ENCODE measurements at regions not wholly inside any gene's neighbourhood (a gene's known extent, or its start where the extent isn't known, plus 50 kb on each side); places are given as distances from the start of the nearest gene placed in this dataset.

GRCh38 chr12:92437452-92437851 lies 265.3 kb upstream of the PLEKHG7 start:
- ATAC-seq, result no peak
- TF ChIP-seq POU6F1 (CRISPR knock-in tag; IDR thresholded peaks at IDR 0.05; ENCODE audit: borderline replicate concordance, low read depth), result no peak
- TF ChIP-seq ESRRG (CRISPR knock-in tag; IDR thresholded peaks at IDR 0.05), result no peak
- no peak for TF ChIP-seq GLIS3 (CRISPR knock-in tag; IDR thresholded peaks at IDR 0.05)
- TF ChIP-seq ZNF70 (CRISPR knock-in tag; IDR thresholded peaks at IDR 0.05), result no peak
- no peak for TF ChIP-seq SNAI2 (CRISPR knock-in tag; IDR thresholded peaks at IDR 0.05)
- TF ChIP-seq ZNF8 (CRISPR knock-in tag; IDR thresholded peaks at IDR 0.05), result no peak
- no peak for TF ChIP-seq ZFP3 (CRISPR knock-in tag; IDR thresholded peaks at IDR 0.05)
- TF ChIP-seq OSR1 (CRISPR knock-in tag; IDR thresholded peaks at IDR 0.05), result no peak
- no peak for TF ChIP-seq ZNF565 (CRISPR knock-in tag; conservative IDR thresholded peaks at IDR 0.05; ENCODE audit: low read depth)
- TF ChIP-seq PPARA (CRISPR knock-in tag; IDR thresholded peaks at IDR 0.05; ENCODE audit: borderline replicate concordance), result no peak
- TF ChIP-seq TOX (CRISPR knock-in tag; IDR thresholded peaks at IDR 0.05; ENCODE audit: borderline replicate concordance), result no peak
- TF ChIP-seq ARNTL (CRISPR knock-in tag; IDR thresholded peaks at IDR 0.05; ENCODE audit: borderline replicate concordance, low read depth), result no peak
- no peak for TF ChIP-seq PATZ1 (CRISPR knock-in tag; IDR thresholded peaks at IDR 0.05; ENCODE audit: borderline replicate concordance)
- no peak for TF ChIP-seq CREB5 (CRISPR knock-in tag; IDR thresholded peaks at IDR 0.05; ENCODE audit: low read depth)
- TF ChIP-seq ZFP30 (CRISPR knock-in tag; IDR thresholded peaks at IDR 0.05), result no peak
- no peak for TF ChIP-seq RARB (CRISPR knock-in tag; IDR thresholded peaks at IDR 0.05)

- no peak for ATAC-seq
- TF ChIP-seq ZFP30 (CRISPR knock-in tag; IDR thresholded peaks at IDR 0.05), result no peak
- no peak for TF ChIP-seq ZNF8 (CRISPR knock-in tag; IDR thresholded peaks at IDR 0.05)
- no peak for TF ChIP-seq BACH2 (CRISPR knock-in tag; IDR thresholded peaks at IDR 0.05; ENCODE audit: borderline replicate concordance)
These were observed 265.9 kb upstream of the PLEKHG7 start for GRCh38 chr12:92436856-92437255.

- no peak for ATAC-seq
These were observed 268.2 kb upstream of the PLEKHG7 start for GRCh38 chr12:92434607-92435025.

More at GRCh38 chr12:92434607-92435025, 268.2 kb upstream of the PLEKHG7 start:
- TF ChIP-seq GLIS3 (CRISPR knock-in tag; IDR thresholded peaks at IDR 0.05) (no peak), ZNF8 (CRISPR knock-in tag; IDR thresholded peaks at IDR 0.05) (no peak), CSDC2 (CRISPR knock-in tag; IDR thresholded peaks at IDR 0.05) (no peak), ZNF565 (CRISPR knock-in tag; conservative IDR thresholded peaks at IDR 0.05; ENCODE audit: low read depth) (no peak), PATZ1 (CRISPR knock-in tag; IDR thresholded peaks at IDR 0.05; ENCODE audit: borderline replicate concordance) (no peak), TSHZ2 (CRISPR knock-in tag; IDR thresholded peaks at IDR 0.05) (no peak)

All from SK-N-SH treated with all-trans-retinoic acid at 6 μM for 48 hours (cell line).